ENCODE measurements at regions not wholly inside any gene's neighbourhood (a gene's known extent, or its start where the extent isn't known, plus 50 kb on each side); places are given as distances from the start of the nearest gene placed in this dataset.

GRCh38 chr13:22487932-22488331 lies 692.8 kb upstream of the SGCG start:
- no peaks in the 10 kb centered on the region for H3K79me2 ChIP-seq (ENCODE audit: control insufficient read depth in 1 of 2, insufficient read depth in 2 of 2, low read length in 2 of 2)
- H2BK120ac ChIP-seq (replicated peaks; ENCODE audit: low read depth, low read length) = no peak overlapping the region
- no peak overlapping the region for H2BK5ac ChIP-seq (ENCODE audit: low read depth, low read length)
- no peak overlapping the region for H2BK20ac ChIP-seq (ENCODE audit: low read length)
- no peak overlapping the region for H4K91ac ChIP-seq (replicated peaks; ENCODE audit: insufficient read length, low read length)
- no peak overlapping the region for H2BK15ac ChIP-seq (ENCODE audit: low read length)
- no peaks in the 10 kb centered on the region for H3K36me3 ChIP-seq (ENCODE audit: control insufficient read depth in 2 of 4, insufficient read depth in 4 of 4, low read length in 3 of 4)
- no peak overlapping the region for H3K18ac ChIP-seq (ENCODE audit: extremely low read depth, low read length)
- POLR2A ChIA-PET (ENCODE audit: partially characterized antibody) = no interaction called here
- no peaks in the 10 kb centered on the region for H3K23me2 ChIP-seq (ENCODE audit: low read depth, low read length)
- CTCF ChIA-PET (ENCODE audit: partially characterized antibody) = interaction anchor here (0.6 to 1.4 kb wide), 3 partner anchors 17 to 322 kb away, joined by 3 to 5 read pairs (median 3); no protein-coding TSS in a partner anchor
- no peak overlapping the region for H3K23ac ChIP-seq (ENCODE audit: insufficient read length)
- no peaks in the 10 kb centered on the region for H3K9me3 ChIP-seq (ENCODE audit: insufficient read depth in 2 of 2, low read depth in 1 of 2, low read length in 1 of 2)
- no peaks in the 10 kb centered on the region for H3K79me1 ChIP-seq (ENCODE audit: low read depth, low read length)
- FAIRE-seq (no peak), DNase-seq (ENCODE audit: low read depth in 1 of 2, low spot score in 2 of 2) (no peak)
- no peaks in the 10 kb centered on the region for H3K27me3 ChIP-seq (replicated peaks in 1 of 4; ENCODE audit: control insufficient read depth in 3 of 4, extremely low read depth in 1 of 4, insufficient read depth in 3 of 4, low read length in 3 of 4)
- H4K5ac ChIP-seq (ENCODE audit: insufficient read length, low read depth, low read length) = no peak overlapping the region
- H3K14ac ChIP-seq (ENCODE audit: insufficient read length) = no peak overlapping the region
- no peak overlapping the region for H2AFZ ChIP-seq (ENCODE audit: low read length)
- no peaks in the 10 kb centered on the region for H3K4me1 ChIP-seq (replicated peaks in 1 of 4; ENCODE audit: control insufficient read depth in 3 of 4, insufficient read depth in 4 of 4, low read length in 3 of 4)
- no peak overlapping the region for H3K4me2 ChIP-seq (ENCODE audit: insufficient read depth in 1 of 2, low read depth in 2 of 2, low read length in 2 of 2)
- no peak overlapping the region for H4K8ac ChIP-seq (ENCODE audit: extremely low read depth, insufficient read depth, low read length)
- H2AK5ac ChIP-seq (ENCODE audit: low read depth, low read length) = no peak overlapping the region
- no peak overlapping the region for H3K27ac ChIP-seq (ENCODE audit: low read depth, low read length)
- no peaks in the 10 kb centered on the region for H4K20me1 ChIP-seq (replicated peaks in 1 of 2; ENCODE audit: control insufficient read depth in 1 of 2, insufficient read depth in 2 of 2, low read length in 2 of 2)
- H2BK12ac ChIP-seq (ENCODE audit: low read depth, low read length) = no peak overlapping the region
- H3K4me3 ChIP-seq (ENCODE audit: extremely low read depth in 1 of 4, insufficient read depth in 2 of 4, low read depth in 3 of 4, low read length in 4 of 4) = no peak overlapping the region
- no peak overlapping the region for H3K9ac ChIP-seq (replicated peaks in 1 of 4; ENCODE audit: extremely low read depth in 1 of 4, low read depth in 3 of 4, low read length in 3 of 4)
- H3K56ac ChIP-seq (replicated peaks; ENCODE audit: insufficient read length, low read depth, low read length) = no peak overlapping the region
- H3K4ac ChIP-seq (replicated peaks; ENCODE audit: insufficient read length, low read depth, low read length) = no peak overlapping the region
- no peak for TF ChIP-seq TEAD4 (IDR thresholded peaks at IDR 0.05; ENCODE audit: low read depth, low read length)
- no peak for TF ChIP-seq SAP30 (IDR thresholded peaks at IDR 0.05; ENCODE audit: insufficient read depth, insufficient replicate concordance, low read length)
- TF ChIP-seq SP1 (IDR thresholded peaks at IDR 0.05; ENCODE audit: low read depth, low read length) = no peak
